HG02938 (cell line): ENCODE measurements at regions not wholly inside any gene's neighbourhood (a gene's known extent, or its start where the extent isn't known, plus 50 kb on each side); places are given as distances from the start of the nearest gene placed in this dataset.
"Not testable (repeated sequence)": the region's sequence is repeated elsewhere in the genome, so short reads cannot be mapped to it uniquely, and the experiment has no call there.

ENCODE experiments used
- ATAC-seq: cut with Tn5 transposase; IDR thresholded peaks from one replicate; pipeline ENCODE4 v1.9.1; 2021; ENCODE audit warnings: mild to moderate bottlenecking, moderate library complexity; ENCODE audit not compliant: unreplicated experiment

- ATAC-seq = no peak
Observed at GRCh38 chr14:85332401-85332800, 197.5 kb upstream of the FLRT2 start.

GRCh38 chr14:85333313-85333712 is 196.6 kb upstream of the FLRT2 start:
- ATAC-seq = no peak

GRCh38 chr14:85333841-85334240 is 196.1 kb upstream of the FLRT2 start:
- no peak for ATAC-seq

DNA sequence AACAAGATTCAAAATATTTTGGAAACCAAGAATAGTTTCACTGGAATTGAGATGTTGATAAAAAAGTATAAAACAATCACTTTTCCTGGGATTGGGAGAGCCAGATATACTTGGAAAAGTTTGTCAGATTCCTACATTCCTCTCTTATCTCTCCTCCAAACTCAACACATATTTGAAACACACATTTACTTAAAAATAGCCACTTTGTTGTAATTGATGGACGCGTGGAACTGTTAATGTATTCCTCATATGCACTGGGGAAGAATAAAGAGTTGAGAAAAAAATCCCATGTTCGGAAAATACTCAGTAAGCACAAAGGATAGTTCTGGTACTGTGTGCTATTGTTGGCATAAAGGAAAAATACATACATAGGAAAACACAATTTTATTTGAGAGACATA is 195.6 kb upstream of the FLRT2 start:
- no peak for ATAC-seq

- ATAC-seq = no peak
Observed at GRCh38 chr14:85336257-85336656, 193.7 kb upstream of the FLRT2 start.

DNA sequence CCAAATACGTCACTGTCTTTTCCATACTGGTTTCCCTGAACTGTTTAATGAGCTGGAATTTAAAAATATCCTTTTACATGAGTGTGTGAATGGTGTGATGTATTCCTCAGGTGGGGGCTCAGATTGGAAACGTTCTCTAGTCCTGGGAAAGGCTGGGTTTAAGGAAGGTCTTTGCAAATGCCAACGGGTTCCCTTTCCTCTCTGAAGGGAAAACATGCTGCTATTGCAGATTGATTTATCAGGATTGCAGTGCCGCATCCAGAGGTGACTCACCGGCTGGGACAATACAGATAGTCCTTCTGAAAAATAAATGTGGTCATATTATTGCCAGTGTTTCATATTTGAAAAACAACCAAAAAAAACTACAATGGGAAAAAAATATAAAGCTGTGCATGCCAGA is 193.1 kb upstream of the FLRT2 start:
- ATAC-seq = no peak

GRCh38 chr14:85338895-85339294 is 191.0 kb upstream of the FLRT2 start:
- ATAC-seq = no peak

- ATAC-seq = no peak
Observed at GRCh38 chr14:85342858-85343607, 186.9 kb upstream of the FLRT2 start.

GRCh38 chr14:85344171-85344570 is 185.8 kb upstream of the FLRT2 start:
- no peak for ATAC-seq

DNA sequence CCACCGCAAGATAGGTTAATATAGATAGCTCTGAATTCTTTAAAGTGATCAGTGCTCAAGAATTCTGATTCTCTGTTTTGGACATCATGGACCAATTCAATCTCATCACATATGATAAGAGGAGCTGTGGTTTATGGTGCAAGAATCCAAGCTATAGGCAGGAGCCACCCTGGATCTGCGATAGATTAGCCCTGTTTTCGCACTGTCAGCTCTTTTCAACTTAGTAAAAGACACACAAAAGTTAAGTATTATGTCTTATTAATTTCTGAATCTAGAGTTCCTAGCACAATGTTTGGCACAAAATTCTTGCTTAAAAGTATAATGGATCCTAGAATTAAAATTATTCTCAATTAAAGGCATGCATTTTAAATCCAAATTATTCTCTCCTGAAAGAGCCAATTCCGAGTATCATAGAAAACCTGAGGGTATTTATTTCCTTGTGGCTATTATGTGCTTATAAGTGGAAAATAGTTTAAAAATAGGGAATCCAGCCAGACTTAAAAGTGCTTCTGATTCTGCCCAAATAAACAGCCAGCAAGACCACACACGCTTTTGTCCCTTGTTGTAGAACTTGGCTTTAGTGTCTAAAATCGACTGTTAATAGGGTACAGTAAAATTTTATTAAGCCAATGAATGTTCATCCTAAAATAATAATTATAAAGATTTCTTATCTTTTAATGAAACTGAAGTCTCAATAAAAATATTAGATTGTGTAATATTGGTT is 184.9 kb upstream of the FLRT2 start:
- no peak for ATAC-seq

DNA sequence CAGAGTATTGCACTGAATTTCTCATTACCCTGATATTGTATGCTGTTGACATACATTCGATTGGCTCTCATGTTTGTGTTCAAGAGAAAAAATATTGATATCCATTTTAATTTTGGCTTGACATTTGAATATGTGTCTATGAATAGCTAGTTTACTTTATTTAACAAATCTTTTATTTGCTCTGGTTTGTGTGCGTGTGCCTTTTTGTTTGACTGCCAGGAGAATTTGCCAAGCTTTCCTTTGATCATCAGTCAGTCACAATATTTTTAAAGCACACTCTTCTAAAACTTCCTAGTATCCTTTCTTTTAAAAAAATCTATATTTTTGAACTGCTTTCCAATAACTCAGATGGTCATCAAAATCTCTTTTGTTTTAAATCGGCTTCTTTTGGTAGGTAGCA is 179.3 kb upstream of the FLRT2 start:
- no peak for ATAC-seq

GRCh38 chr14:85352588-85352987 is 177.4 kb upstream of the FLRT2 start:
- not testable (repeated sequence) for ATAC-seq

DNA sequence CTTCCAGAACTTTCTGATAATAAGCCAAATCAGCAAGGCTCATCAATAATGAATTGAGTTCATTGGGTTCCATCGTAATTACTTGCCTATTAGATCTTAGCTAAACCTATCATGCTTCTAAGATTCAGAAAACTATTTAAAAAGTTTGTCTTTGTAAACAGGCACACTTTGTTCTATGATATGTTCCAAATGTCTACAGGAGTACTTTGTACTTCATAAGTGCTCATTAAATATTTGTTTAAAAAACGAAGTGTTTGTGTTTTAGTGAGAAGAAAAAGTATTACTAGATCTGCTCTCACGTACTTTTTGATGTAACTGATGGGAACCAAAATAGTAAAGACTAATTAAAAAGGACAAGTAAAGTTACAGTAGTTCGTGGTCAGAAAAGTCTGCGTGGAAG is 172.8 kb upstream of the FLRT2 start:
- ATAC-seq = no peak

DNA sequence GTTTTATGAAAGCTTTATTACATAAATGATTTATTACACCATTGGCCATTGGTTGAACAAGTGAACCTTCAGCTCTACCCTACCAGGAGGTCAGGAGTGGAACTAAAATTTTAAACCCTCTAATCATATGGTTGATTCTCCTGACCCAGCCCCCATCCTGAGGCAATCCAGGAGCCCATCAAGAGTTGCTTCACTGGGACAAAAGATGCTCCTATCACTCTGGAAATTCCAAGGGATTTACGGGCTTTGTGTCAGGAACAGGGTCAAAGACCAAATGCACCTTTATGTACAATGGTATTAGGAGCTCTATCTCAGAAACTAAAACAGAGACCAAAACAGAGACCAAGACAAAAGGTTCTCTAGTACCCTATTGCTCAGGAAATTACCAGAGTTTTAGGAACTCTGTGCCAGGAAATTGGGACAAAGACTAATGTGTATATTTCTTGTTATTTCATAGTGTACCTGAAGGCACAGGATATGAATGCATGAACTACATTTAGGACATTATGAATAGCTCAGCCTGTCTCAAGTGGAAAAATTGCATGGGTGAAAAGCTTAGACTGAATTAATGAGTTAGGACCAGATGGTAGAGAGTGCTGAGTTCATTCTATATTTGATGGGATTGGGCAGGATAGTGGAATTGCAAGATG is 171.7 kb upstream of the FLRT2 start:
- no peak for ATAC-seq

GRCh38 chr14:85359505-85359904 is 170.4 kb upstream of the FLRT2 start:
- no peak for ATAC-seq

- ATAC-seq = no peak
Observed at GRCh38 chr14:85363358-85363757, 166.6 kb upstream of the FLRT2 start.

DNA sequence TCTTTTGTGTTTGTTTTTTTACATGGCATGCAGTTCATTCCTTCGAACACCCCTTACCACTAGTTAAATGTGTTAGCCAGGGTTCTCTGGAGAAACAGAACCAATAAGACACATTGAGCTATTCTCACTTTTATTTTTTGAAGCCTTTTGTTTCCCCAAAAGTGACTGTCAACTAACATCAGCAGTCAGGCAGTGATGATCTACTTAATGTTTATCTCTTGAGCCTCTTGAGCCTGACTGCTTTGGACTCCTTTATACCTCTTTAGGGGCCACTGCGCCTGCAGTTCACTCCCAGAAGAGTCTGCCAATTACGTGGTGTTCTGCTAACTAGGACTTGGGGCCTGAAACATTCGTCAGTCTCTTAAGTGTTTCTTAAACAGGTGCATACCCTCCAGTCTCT is 163.7 kb upstream of the FLRT2 start:
- no peak for ATAC-seq

DNA sequence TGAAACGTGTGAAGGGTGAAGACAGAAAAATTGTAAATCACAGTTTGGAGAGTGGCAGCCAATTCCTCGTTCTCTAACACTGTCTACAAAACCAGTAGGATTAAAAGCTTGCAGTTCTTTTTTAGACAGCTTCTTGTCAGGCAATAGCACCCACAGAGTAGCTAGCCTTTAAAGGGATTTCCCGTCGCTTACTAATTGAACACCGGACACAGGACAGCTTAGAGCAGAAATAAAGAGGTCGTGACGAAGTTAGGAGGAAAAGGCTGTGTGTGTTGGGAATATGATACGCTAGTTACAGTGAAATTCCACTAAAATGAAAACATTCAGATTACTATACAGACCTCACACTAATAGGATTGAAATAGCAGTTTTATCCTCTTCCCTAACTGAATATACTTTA is 149.1 kb upstream of the FLRT2 start:
- no peak for ATAC-seq

GRCh38 chr14:85382341-85382740 is 147.6 kb upstream of the FLRT2 start:
- no peak for ATAC-seq

GRCh38 chr14:85387181-85387580 is 142.8 kb upstream of the FLRT2 start:
- ATAC-seq = no peak

GRCh38 chr14:85390236-85390635 is 139.7 kb upstream of the FLRT2 start:
- ATAC-seq = no peak

GRCh38 chr14:85391455-85391854 is 138.5 kb upstream of the FLRT2 start:
- no peak for ATAC-seq
